ENCODE measurements at regions not wholly inside any gene's neighbourhood (a gene's known extent, or its start where the extent isn't known, plus 50 kb on each side); places are given as distances from the start of the nearest gene placed in this dataset.

DNA sequence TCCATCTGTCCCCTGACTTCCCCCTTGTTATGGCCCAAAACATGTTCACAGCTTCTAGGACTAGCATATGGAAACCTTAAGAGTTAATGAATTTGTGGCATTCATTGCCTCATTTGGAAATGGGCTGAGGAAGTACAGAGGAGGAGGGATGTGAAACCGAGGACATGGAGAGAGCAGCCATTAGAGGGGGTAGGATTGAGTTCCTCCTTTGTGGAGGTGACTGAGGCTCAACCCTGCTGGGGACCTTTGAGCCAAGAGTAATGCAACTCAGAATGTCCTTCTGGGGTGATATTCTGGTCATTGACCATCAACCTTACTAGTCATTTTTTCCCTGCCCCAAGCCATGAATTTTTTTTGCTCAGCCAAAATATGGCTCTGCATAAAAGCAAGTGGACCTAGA, 109.4 kb downstream of the ZNF518B start:
- TF ChIP-seq, protein P1, sequence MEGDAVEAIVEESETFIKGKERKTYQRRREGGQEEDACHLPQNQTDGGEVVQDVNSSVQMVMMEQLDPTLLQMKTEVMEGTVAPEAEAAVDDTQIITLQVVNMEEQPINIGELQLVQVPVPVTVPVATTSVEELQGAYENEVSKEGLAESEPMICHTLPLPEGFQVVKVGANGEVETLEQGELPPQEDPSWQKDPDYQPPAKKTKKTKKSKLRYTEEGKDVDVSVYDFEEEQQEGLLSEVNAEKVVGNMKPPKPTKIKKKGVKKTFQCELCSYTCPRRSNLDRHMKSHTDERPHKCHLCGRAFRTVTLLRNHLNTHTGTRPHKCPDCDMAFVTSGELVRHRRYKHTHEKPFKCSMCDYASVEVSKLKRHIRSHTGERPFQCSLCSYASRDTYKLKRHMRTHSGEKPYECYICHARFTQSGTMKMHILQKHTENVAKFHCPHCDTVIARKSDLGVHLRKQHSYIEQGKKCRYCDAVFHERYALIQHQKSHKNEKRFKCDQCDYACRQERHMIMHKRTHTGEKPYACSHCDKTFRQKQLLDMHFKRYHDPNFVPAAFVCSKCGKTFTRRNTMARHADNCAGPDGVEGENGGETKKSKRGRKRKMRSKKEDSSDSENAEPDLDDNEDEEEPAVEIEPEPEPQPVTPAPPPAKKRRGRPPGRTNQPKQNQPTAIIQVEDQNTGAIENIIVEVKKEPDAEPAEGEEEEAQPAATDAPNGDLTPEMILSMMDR (IDR thresholded peaks at IDR 0.05) = no peak
- Histone ChIP-seq H3K27ac (no peak overlapping the region), H3K4me1 (no peaks in the 10 kb centered on the region), H3K9me3 (no peaks in the 10 kb centered on the region), H3K36me3 (no peaks in the 10 kb centered on the region), H3K27me3 (no peaks in the 10 kb centered on the region), H3K4me3 (no peak overlapping the region)
- intact Hi-C loops (cut with DNase I) = no loop called here
- DNase-seq (no peak), ATAC-seq (no peak)

DNA sequence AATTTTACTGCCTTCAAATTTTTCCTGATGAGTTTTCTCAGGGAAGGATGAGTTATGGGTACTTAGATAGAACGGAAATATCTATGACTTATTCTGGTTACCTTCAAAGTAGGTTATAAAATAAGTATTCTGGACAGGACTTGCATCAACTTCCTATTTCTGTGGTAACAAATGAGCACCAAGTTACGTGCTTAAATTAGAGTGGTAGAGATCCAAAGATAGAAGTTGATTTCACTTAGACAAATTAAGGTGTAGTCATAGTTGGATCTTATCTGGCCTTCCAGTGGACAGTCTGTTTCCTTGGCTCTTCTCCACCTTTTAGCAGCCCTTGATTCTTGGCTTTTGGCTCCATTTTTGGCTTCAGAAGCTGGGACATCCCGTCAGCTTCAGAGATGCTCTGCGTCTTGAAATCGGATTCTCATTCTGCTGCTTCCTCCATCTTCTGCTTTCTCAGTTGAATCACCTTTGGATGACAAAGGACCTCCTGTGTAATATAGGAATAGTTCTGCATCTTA, 109.9 kb downstream of the ZNF518B start:
- intact Hi-C loops (cut with DNase I) = no loop called here
- TF ChIP-seq, protein P1 (IDR thresholded peaks at IDR 0.05) = no peak

DNA sequence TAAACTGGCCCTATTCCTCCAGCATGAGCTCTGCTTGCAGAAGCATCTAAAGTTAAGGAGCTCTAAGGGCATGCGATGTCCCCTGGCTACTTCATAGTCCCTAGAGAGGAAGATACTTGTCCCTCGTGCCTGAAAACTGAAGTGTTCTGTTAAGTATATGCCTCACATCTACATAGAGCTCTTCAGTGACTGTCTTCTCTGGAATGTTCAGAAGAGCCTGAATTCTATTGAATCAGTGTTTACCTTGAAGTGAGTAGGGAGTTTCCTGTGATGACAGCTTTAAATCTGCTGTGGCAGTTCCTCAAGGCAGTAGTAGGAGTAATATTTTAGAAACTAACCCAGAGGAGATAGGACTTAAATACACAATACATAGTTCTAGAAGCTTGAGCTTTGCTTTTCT, 111.2 kb downstream of the ZNF518B start:
- ATAC-seq = peak; percentile 59
- TF ChIP-seq, protein P1 (IDR thresholded peaks at IDR 0.05) = no peak
- intact Hi-C loops (cut with DNase I) = no loop called here
- no peak overlapping the region for H3K27ac ChIP-seq
- H3K9me3 ChIP-seq = no peaks in the 10 kb centered on the region
- H3K36me3 ChIP-seq = no peaks in the 10 kb centered on the region
- no peak for DNase-seq
- no peak overlapping the region for H3K4me3 ChIP-seq
- H3K4me1 ChIP-seq = no peaks in the 10 kb centered on the region
- H3K27me3 ChIP-seq = no peaks in the 10 kb centered on the region

More for the DNA sequence above, 109.9 kb downstream of the ZNF518B start:
- no peaks in the 10 kb centered on the region for H3K4me1 ChIP-seq
- no peak overlapping the region for H3K27ac ChIP-seq
- no peaks in the 10 kb centered on the region for H3K36me3 ChIP-seq
- H3K4me3 ChIP-seq = no peak overlapping the region
- no peaks in the 10 kb centered on the region for H3K9me3 ChIP-seq
- no peaks in the 10 kb centered on the region for H3K27me3 ChIP-seq
- no peak for ATAC-seq
- DNase-seq = no peak

DNA sequence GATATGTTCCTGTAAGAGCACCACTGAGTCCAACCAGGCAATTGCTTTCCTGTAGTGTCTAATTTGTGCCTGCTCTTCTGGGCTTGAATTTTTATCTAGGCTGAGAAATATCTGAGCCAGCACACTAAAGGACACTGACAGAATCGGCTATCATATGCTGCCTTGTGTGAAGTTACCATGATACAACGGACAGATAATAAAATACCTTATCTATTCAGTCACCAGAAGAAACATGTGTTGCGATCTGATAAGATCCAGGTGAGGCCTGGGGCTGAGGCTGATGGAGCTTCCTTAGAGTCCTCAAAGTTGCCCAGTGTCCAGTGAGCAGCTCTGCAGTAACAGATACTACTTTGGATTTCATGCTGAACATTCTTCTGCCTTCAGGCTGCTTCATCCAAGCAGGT, 111.8 kb downstream of the ZNF518B start:
- ATAC-seq (no peak), DNase-seq (no peak)
- H3K4me3 ChIP-seq = no peak overlapping the region
- no peaks in the 10 kb centered on the region for H3K36me3 ChIP-seq
- no peaks in the 10 kb centered on the region for H3K27me3 ChIP-seq
- TF ChIP-seq, protein P1 (IDR thresholded peaks at IDR 0.05) = no peak
- H3K4me1 ChIP-seq = no peaks in the 10 kb centered on the region
- no peaks in the 10 kb centered on the region for H3K9me3 ChIP-seq
- intact Hi-C loops (cut with DNase I) = no loop called here
- no peak overlapping the region for H3K27ac ChIP-seq

DNA sequence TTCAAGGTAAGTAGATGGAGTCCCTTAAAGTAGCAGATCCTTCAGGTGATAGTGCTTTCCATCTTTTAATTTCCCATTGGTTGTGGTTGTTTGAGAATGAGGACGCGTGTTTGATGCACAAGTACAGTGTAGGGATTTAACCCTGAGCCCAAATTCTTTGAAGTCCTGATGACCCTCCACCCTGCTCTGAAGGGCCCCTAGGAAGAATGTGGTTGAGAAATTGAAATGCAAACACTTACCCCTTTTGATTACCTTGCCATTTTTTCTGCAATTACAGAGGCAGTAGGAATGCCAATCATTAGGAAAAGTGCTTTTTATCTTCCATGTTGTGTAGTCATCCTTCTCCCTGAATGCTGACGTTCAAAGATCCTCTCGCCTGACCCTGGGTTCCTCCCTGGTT, 112.4 kb downstream of the ZNF518B start:
- DNase-seq (peak in 1 of 4 donors; percentile 19), ATAC-seq (peak; percentile 83)
- TF ChIP-seq, protein P1 (IDR thresholded peaks at IDR 0.05) = no peak
- Histone ChIP-seq H3K27me3 (no peaks in the 10 kb centered on the region), H3K4me3 (no peak overlapping the region), H3K4me1 (no peaks in the 10 kb centered on the region), H3K36me3 (no peaks in the 10 kb centered on the region), H3K27ac (no peak overlapping the region), H3K9me3 (no peaks in the 10 kb centered on the region)
- intact Hi-C loops (cut with DNase I) = no loop called here

Measured in left lung (tissue), 4 donors.